ENCODE measurements at regions not wholly inside any gene's neighbourhood (a gene's known extent, or its start where the extent isn't known, plus 50 kb on each side); places are given as distances from the start of the nearest gene placed in this dataset.

GRCh38 chr22:19574247-19574646, 50.0 kb upstream of the CLDN5 start:
- no peak for DNase-seq (ENCODE audit: low spot score)

GRCh38 chr22:19576460-19577421, 52.5 kb upstream of the CLDN5 start:
- DNase-seq (ENCODE audit: low spot score), result peak; percentile 65

- no peak for DNase-seq (ENCODE audit: low spot score)
Observed at GRCh38 chr22:19577422-19577966, 53.3 kb upstream of the CLDN5 start.

- no peak for DNase-seq (ENCODE audit: low spot score)
Observed at GRCh38 chr22:19578180-19579004, 54.2 kb upstream of the CLDN5 start.

GRCh38 chr22:19579115-19579811, 55.1 kb upstream of the CLDN5 start:
- DNase-seq (ENCODE audit: low spot score), result no peak

- DNase-seq (ENCODE audit: low spot score), result no peak
Observed at GRCh38 chr22:19579880-19580279, 55.7 kb upstream of the CLDN5 start.

- DNase-seq (ENCODE audit: low spot score), result no peak
Observed at GRCh38 chr22:19580291-19580890, 56.2 kb upstream of the CLDN5 start.

GRCh38 chr22:19582033-19582693, 58.0 kb upstream of the CLDN5 start:
- no peak for DNase-seq (ENCODE audit: low spot score)

- DNase-seq (ENCODE audit: low spot score), result no peak
Observed at GRCh38 chr22:19586922-19587684, 62.9 kb upstream of the CLDN5 start.

- no peak for DNase-seq (ENCODE audit: low spot score)
Observed at GRCh38 chr22:19590696-19591095, 66.5 kb upstream of the CLDN5 start.

GRCh38 chr22:19591568-19591967, 67.4 kb upstream of the CLDN5 start:
- no peak for DNase-seq (ENCODE audit: low spot score)

GRCh38 chr22:19592464-19592863, 68.3 kb upstream of the CLDN5 start:
- no peak for DNase-seq (ENCODE audit: low spot score)

- no peak for DNase-seq (ENCODE audit: low spot score)
Observed at GRCh38 chr22:19593991-19594569, 69.9 kb upstream of the CLDN5 start.

GRCh38 chr22:19595532-19595931, 71.3 kb upstream of the CLDN5 start:
- DNase-seq (ENCODE audit: low spot score), result no peak

- DNase-seq (ENCODE audit: low spot score), result no peak
Observed at GRCh38 chr22:19596680-19597398, 72.6 kb upstream of the CLDN5 start.

GRCh38 chr22:19597399-19597735, 73.2 kb upstream of the CLDN5 start:
- DNase-seq (ENCODE audit: low spot score), result no peak

- DNase-seq (ENCODE audit: low spot score), result no peak
Observed at GRCh38 chr22:19598054-19598855, 74.0 kb upstream of the CLDN5 start.

GRCh38 chr22:19599004-19599403, 74.8 kb upstream of the CLDN5 start:
- DNase-seq (ENCODE audit: low spot score), result no peak
